ENCODE measurements at regions not wholly inside any gene's neighbourhood (a gene's known extent, or its start where the extent isn't known, plus 50 kb on each side); places are given as distances from the start of the nearest gene placed in this dataset.

GRCh38 chr1:60994828-60995492, 87.4 kb upstream of the NFIA start:
- H3K79me2 ChIP-seq (ENCODE audit: control insufficient read depth in 1 of 2, insufficient read depth in 2 of 2, low read length in 2 of 2): no peaks in the 10 kb centered on the region
- FAIRE-seq: no peak

More at GRCh38 chr1:60994828-60995492, 87.4 kb upstream of the NFIA start:
- ChIA-PET POLR2A (ENCODE audit: partially characterized antibody) (no interaction called here), CTCF (ENCODE audit: partially characterized antibody) (interaction anchor here (2.0 kb wide), 1 partner anchor 16 kb away, joined by 11 read pairs; no protein-coding TSS in a partner anchor)
- Histone ChIP-seq H2BK20ac (ENCODE audit: low read length) (no peak overlapping the region), H3K56ac (replicated peaks; ENCODE audit: insufficient read length, low read depth, low read length) (no peak overlapping the region), H3K4ac (replicated peaks; ENCODE audit: insufficient read length, low read depth, low read length) (no peak overlapping the region), H2BK15ac (ENCODE audit: low read length) (no peak overlapping the region), H3K4me2 (ENCODE audit: insufficient read depth in 1 of 2, low read depth in 2 of 2, low read length in 2 of 2) (no peak overlapping the region), H3K23ac (ENCODE audit: insufficient read length) (no peak overlapping the region), H2BK12ac (ENCODE audit: low read depth, low read length) (no peak overlapping the region), H3K4me1 (replicated peaks in 1 of 4; ENCODE audit: control insufficient read depth in 3 of 4, insufficient read depth in 4 of 4, low read length in 3 of 4) (peaks cover 0 to 3% (median 0%) of the 10 kb centered on the region in 4 experiments; a peak in 1 of 7 replicates), H3K14ac (ENCODE audit: insufficient read length) (no peak overlapping the region), H3K36me3 (ENCODE audit: control insufficient read depth in 2 of 4, insufficient read depth in 4 of 4, low read length in 3 of 4) (no peaks in the 10 kb centered on the region), H4K5ac (ENCODE audit: insufficient read length, low read depth, low read length) (no peak overlapping the region), H3K27ac (ENCODE audit: low read depth, low read length) (no peak overlapping the region), H3K4me3 (ENCODE audit: extremely low read depth in 1 of 4, insufficient read depth in 2 of 4, low read depth in 3 of 4, low read length in 4 of 4) (no peak overlapping the region), H3K9ac (replicated peaks in 1 of 4; ENCODE audit: extremely low read depth in 1 of 4, low read depth in 3 of 4, low read length in 3 of 4) (no peak overlapping the region), H3K9me3 (ENCODE audit: insufficient read depth in 2 of 2, low read depth in 1 of 2, low read length in 1 of 2) (no peaks in the 10 kb centered on the region), H3K23me2 (ENCODE audit: low read depth, low read length) (no peaks in the 10 kb centered on the region), H3K18ac (ENCODE audit: extremely low read depth, low read length) (no peak overlapping the region), H2AK5ac (ENCODE audit: low read depth, low read length) (no peak overlapping the region), H3K27me3 (replicated peaks in 1 of 4; ENCODE audit: control insufficient read depth in 3 of 4, extremely low read depth in 1 of 4, insufficient read depth in 3 of 4, low read length in 3 of 4) (no peaks in the 10 kb centered on the region), H4K8ac (ENCODE audit: extremely low read depth, insufficient read depth, low read length) (no peak overlapping the region), H2BK5ac (ENCODE audit: low read depth, low read length) (no peak overlapping the region), H4K20me1 (replicated peaks in 1 of 2; ENCODE audit: control insufficient read depth in 1 of 2, insufficient read depth in 2 of 2, low read length in 2 of 2) (no peaks in the 10 kb centered on the region), H4K91ac (replicated peaks; ENCODE audit: insufficient read length, low read length) (no peak overlapping the region), H2BK120ac (replicated peaks; ENCODE audit: low read depth, low read length) (no peak overlapping the region), H3K79me1 (ENCODE audit: low read depth, low read length) (no peaks in the 10 kb centered on the region), H2AFZ (ENCODE audit: low read length) (no peak overlapping the region)
- TF ChIP-seq HDAC2 (IDR thresholded peaks at IDR 0.05; ENCODE audit: borderline replicate concordance in 1 of 2, low read depth in 2 of 2, low read length in 2 of 2) (no peak), POU5F1 (IDR thresholded peaks at IDR 0.05; ENCODE audit: low read depth, low read length) (no peak), TBP (IDR thresholded peaks at IDR 0.05; ENCODE audit: low read depth, low read length) (no peak), KDM1A (IDR thresholded peaks at IDR 0.05; ENCODE audit: borderline replicate concordance, low read length) (no peak), SRF (IDR thresholded peaks at IDR 0.05; ENCODE audit: low read depth, low read length) (no peak), CBX5 (IDR thresholded peaks at IDR 0.05; ENCODE audit: low read depth, low read length) (no peak), EP300 (IDR thresholded peaks at IDR 0.05; ENCODE audit: borderline replicate concordance in 1 of 2, low read depth in 2 of 2, low read length in 2 of 2) (no peak), CTBP2 (IDR thresholded peaks at IDR 0.05; ENCODE audit: borderline replicate concordance, insufficient read depth, insufficient read length, low read length) (no peak)
- DNase-seq (ENCODE audit: low read depth in 1 of 2, low spot score in 2 of 2): no peak
